ENCODE measurements at regions not wholly inside any gene's neighbourhood (a gene's known extent, or its start where the extent isn't known, plus 50 kb on each side); places are given as distances from the start of the nearest gene placed in this dataset.

DNA sequence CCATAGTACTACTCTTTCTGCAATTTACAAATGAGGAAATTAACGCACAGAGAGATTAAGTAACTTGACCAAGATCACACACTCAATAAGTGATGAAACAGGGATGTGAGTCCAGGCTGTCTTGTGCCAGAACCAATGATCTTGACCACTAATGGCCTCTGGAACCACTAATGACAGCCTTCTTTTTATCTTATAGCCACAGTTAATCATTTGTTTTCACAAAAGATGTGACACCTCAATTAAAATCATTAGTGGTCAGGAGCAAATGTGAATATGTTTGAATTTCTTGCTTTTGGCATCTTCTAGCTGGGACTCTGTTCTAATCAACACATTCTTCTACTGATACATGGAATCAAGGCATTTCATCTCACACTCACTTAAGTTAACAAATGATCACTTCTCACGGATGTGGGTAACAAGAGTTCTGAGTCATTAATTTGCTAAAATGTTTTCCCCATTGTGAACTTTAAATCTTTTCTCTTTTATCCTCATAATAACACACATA lies 102.7 kb upstream of the CD180 start:
- peak; percentile 30 for DNase-seq (ENCODE audit: low spot score)

- DNase-seq (ENCODE audit: low spot score) = no peak
Observed at GRCh38 chr5:67297802-67298532, 101.4 kb upstream of the CD180 start.

GRCh38 chr5:67297376-67297775 lies 100.8 kb upstream of the CD180 start:
- DNase-seq (ENCODE audit: low spot score) = no peak

GRCh38 chr5:67294266-67294938 lies 97.8 kb upstream of the CD180 start:
- DNase-seq (ENCODE audit: low spot score) = no peak

DNA sequence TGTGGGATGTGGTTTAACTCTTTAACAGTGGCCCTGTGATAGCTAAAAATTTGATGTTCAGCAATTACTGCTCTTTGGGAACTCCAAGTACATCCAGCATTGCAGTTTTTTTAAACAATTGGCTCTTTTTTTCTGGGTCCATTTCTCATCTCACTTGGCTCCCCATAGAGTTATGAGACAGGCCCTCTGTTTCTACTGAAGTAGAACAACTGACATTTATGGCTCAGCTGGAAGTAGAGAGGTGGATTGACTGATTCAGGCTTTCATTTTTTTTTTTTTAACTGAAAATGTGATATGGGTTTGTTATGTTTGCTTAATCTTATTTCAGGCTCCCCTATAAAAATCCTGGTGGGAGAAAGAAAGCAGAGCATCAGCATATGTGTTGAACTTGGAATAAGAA lies 96.6 kb upstream of the CD180 start:
- DNase-seq (ENCODE audit: low spot score) = no peak

DNA sequence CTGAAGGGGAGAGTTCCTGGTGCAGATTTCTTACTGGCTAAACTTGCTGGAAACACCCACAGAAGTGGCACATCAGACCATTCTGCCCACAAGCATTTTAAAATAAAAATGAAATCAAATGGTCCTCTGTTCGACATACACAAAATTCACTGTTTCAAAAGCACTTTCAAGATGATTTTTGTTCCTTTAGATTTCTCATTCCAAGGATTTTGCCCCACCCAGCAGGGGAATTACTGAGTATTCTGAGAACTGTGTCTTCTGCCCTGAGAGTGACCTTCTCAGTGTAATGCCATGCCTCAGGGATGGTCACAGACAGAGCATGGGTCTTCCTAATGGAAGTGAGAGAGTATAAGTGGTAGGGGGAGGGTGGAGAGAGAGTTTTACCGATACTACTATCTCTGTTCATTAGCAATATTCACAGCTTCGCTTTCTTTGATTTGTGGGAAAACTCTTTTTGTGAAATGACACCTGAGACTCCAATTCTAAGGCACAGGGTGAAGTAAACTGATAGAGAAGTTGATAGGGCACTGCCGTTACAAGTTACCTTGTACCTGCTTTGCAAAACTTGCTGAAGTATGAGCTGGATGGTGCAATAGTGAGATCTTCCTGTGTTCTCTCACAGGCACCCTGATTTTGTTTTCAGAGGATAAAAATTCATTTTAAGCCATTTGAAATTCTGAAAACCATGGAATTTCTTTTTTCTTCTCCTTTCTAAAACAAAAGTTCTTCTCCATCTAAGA lies 95.8 kb upstream of the CD180 start:
- DNase-seq (ENCODE audit: low spot score) = no peak

- no peak for DNase-seq (ENCODE audit: low spot score)
Observed at GRCh38 chr5:67291671-67292070, 95.1 kb upstream of the CD180 start.

- DNase-seq (ENCODE audit: low spot score) = no peak
Observed at GRCh38 chr5:67291066-67291465, 94.5 kb upstream of the CD180 start.

- no peak for DNase-seq (ENCODE audit: low spot score)
Observed at GRCh38 chr5:67290655-67291054, 94.1 kb upstream of the CD180 start.

- DNase-seq (ENCODE audit: low spot score) = no peak
Observed at GRCh38 chr5:67289763-67290521, 93.3 kb upstream of the CD180 start.

DNA sequence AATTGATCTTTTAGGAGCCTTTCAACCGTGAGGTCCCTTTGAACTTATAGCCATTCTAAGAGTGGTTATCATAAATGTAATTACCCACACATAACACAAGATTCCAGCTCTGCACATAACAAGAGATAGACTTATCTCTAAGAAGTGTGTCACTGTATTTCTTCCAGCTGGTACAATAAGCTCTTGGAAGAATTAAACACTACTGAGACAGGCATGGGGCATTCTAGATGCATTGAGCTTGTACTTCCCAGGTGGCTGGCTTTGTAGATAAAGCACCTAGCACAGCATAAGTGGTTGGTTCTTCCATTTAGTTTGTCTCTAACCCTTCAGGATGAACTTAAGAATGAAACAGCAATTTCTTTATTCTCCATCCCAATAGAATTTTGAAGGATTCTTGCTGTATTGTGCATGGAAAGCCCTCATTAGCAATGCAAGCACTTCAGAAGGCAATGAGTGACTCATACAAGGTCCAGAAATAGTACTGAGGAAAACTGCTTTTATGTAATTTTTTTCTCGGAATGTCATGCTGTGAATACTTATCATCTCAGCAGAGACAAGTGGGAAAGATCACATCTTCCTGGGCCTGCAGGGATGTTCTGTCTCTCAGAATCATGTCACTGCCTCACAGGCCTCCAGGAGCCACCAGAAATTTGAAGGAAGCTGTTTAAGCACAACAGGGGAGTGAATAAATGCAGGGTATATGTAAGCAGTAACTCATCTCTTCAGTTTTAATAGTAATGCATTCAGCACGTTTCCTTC lies 91.1 kb upstream of the CD180 start:
- peak; percentile 15 for DNase-seq (ENCODE audit: low spot score)

DNA sequence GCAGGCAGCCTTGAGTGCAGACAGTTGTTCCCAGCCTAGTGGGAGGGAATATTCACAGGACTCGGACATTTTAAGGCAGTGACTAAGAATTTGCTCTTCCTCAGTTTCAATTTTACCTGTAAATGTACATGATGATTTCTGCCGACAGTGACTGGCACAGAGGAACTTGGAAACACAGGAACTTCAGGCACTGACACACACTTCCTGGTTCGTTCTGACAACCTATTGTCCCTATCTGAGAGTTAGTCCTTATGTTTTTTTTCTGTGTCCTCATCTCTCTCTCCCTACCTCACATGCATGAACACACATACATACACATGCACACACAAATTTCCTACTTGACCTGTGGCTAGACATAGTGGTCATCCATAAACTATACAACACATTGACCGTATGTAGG lies 89.4 kb upstream of the CD180 start:
- peak; percentile 13 for DNase-seq (ENCODE audit: low spot score)

DNA sequence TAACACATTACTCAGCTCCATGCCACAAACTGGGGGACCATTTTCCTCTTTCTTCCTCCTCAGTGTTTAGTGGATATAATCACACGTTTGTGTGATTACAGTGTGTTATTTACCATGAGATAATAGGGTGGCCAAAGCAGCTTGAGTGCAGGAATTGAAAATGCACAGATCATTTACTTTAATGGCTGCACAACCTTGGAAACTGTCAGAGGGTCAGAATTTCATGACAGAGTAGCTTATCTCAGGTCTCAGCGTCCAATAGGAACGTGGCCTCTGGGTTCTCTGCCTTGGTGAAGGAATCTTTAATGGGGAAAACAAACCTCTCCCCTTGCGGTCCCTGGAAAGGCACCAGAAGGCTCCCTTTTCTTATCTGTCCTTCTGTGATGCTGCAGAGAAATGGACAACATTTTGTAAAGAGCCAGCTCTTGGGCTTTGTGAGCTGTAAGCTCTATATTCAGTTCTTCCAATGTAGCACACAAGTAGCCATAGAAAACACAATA lies 87.4 kb upstream of the CD180 start:
- DNase-seq (ENCODE audit: low spot score) = peak; percentile 47

- no peak for DNase-seq (ENCODE audit: low spot score)
Observed at GRCh38 chr5:67283275-67283987, 86.8 kb upstream of the CD180 start.

DNA sequence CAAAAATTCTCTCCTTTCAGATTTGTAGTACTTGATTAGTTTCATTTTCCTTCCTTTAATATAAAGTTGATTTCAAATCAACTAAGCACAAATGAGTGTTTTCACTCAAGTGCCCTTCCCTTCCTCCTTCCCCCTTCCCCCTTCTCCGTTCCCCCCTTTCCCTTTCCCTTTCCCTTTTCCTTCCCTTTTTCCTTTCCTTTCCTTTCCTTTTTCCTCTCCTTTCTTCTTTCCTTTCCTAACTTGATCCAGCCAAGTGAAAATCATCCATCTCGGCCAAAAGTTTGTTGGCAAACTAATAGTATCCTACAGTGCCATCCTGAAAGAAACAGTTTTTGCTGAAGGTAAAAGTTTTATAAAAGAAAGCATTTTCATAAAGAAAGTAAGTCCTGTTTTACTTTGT lies 85.3 kb upstream of the CD180 start:
- DNase-seq (ENCODE audit: low spot score) = no peak

DNA sequence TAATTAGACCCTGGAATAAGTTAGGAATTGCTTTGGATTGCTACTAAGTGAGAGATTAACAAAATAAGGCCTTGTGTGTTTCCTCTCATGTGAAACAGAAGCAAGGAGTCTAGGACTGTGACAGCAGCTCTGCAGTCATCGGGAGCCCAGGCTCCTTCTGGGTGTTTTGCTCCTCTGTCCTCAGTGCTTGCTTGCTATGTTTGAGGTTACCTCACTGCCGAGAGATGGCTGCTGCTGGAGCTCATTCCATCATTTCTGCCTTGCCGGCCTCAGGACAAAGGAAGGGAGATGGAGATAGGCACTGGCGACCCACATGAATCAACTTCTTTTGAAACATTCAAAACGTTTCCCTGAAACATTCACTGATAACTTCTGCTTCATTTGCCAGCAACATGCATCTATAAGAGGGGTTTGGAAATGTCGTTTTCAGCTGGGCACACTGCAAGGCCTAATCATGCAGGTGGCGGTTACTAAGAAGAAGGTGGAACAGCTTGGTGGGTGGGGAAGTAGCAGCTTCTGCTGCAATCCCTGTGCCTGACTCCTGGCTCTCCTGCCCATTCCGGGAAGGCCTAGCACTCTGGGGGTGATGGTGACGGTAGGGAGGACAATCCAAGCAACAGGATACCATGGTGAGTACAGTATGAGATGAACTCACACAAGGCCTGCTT lies 77.2 kb upstream of the CD180 start:
- DNase-seq (ENCODE audit: low spot score) = no peak

GRCh38 chr5:67272453-67273130 lies 76.0 kb upstream of the CD180 start:
- DNase-seq (ENCODE audit: low spot score) = no peak

- DNase-seq (ENCODE audit: low spot score) = peak; percentile 55
Observed at GRCh38 chr5:67268231-67269021, 71.8 kb upstream of the CD180 start.

Data from kidney tubule cell (primary cell).